HEK293T (cell line): ENCODE measurements at regions not wholly inside any gene's neighbourhood (a gene's known extent, or its start where the extent isn't known, plus 50 kb on each side); places are given as distances from the start of the nearest gene placed in this dataset.

Experiments
- ELF4 ChIP-seq: fragments of 450-650 bp; IDR thresholded peaks from 2 replicates; pipeline ENCODE4 v1.6.1; 2017; ENCODE audit warnings: antibody characterized with exemption
- HDGF ChIP-seq: fragments of 450-650 bp; IDR thresholded peaks from 2 replicates; pipeline ENCODE4 v1.6.1; 2017; ENCODE audit warnings: antibody characterized with exemption, borderline replicate concordance
- SP1 ChIP-seq: fragments of 450-650 bp; IDR thresholded peaks from 2 replicates; pipeline ENCODE4 v1.6.1; 2017
- TF ChIP-seq, protein P1 (sequence below): fragments of 450-650 bp; IDR thresholded peaks from 2 replicates; pipeline ENCODE4 v1.6.1; 2016

DNA sequence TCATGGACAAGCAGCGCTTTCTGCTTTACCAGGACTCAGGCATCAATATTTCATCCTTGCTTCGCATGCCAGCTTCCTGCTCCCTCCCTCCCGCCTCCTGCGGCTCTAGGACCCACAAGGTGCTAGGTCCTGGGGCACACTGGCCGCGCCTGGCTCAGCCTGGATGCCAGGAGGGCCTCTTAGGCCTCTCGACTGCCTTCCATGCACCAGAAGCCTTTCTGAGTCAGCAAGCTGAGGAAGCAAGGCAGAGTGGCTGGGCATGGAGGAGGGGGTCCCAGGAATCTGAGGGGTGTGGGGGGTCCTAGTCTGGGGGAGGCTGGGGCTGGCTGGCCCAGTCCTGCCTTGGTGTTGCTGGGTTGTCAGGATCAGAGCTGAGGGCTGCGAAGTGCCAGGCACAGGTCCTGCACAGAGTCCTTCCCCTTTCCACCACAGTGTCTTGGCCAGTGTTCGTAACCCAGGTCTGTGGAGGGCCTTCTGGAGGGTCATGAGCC lies 61.0 kb upstream of the THY1 start:
- no peak for TF ChIP-seq ELF4
- TF ChIP-seq, protein P1, sequence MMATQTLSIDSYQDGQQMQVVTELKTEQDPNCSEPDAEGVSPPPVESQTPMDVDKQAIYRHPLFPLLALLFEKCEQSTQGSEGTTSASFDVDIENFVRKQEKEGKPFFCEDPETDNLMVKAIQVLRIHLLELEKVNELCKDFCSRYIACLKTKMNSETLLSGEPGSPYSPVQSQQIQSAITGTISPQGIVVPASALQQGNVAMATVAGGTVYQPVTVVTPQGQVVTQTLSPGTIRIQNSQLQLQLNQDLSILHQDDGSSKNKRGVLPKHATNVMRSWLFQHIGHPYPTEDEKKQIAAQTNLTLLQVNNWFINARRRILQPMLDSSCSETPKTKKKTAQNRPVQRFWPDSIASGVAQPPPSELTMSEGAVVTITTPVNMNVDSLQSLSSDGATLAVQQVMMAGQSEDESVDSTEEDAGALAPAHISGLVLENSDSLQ = no peak
- no peak for TF ChIP-seq HDGF
- no peak for TF ChIP-seq SP1
